Natural killer cell (primary cell): ENCODE measurements at regions not wholly inside any gene's neighbourhood (a gene's known extent, or its start where the extent isn't known, plus 50 kb on each side); places are given as distances from the start of the nearest gene placed in this dataset.

Experiments
- ATAC-seq, 3 donors: fragments of 150-1000 bp in 2 of 3; fragments of 200-7000 bp in 1 of 3; cut with Tn5 transposase; 1 replicate in 1 of 3; 2 replicates in 2 of 3; pipeline ENCODE4 v1.10.0; 2021; ENCODE audit warnings: mild to moderate bottlenecking in 2 of 3, moderate library complexity in 2 of 3
- DNase-seq, 2 donors: peaks; one replicate each; pipeline versions ENCODE4 v3.0.0 to v3.0.0-alpha.2; 2013 to 2021; ENCODE audit warnings: mixed read lengths in 1 of 2
- H3K27ac ChIP-seq: one replicate; pipeline ENCODE4 v1.5.1; 2013; ENCODE audit warnings: mild to moderate bottlenecking, low read length
- H3K27me3 ChIP-seq: one replicate; pipeline ENCODE4 v1.6.1; 2013; ENCODE audit warnings: low read length; ENCODE audit not compliant: control insufficient read depth, insufficient read depth
- H3K36me3 ChIP-seq: one replicate; pipeline ENCODE4 v1.6.1; 2013; ENCODE audit warnings: low read length; ENCODE audit not compliant: control insufficient read depth, insufficient read depth
- H3K4me1 ChIP-seq: one replicate; pipeline ENCODE4 v1.6.1; 2013; ENCODE audit warnings: low read length; ENCODE audit not compliant: control insufficient read depth, insufficient read depth
- H3K4me3 ChIP-seq: one replicate; pipeline ENCODE4 v1.5.1; 2013; ENCODE audit warnings: low read length
- H3K9me3 ChIP-seq: one replicate; pipeline ENCODE4 v1.6.1; 2013; ENCODE audit warnings: low read length; ENCODE audit not compliant: control insufficient read depth, insufficient read depth
- H3K27ac Mint-ChIP-seq, 2 donors: one replicate each; pipeline ENCODE4 v1.8.0; 2022; ENCODE audit warnings: mild to moderate bottlenecking in 2 of 2, mixed read lengths in 2 of 2, moderate library complexity in 1 of 2
- H3K27me3 Mint-ChIP-seq, 2 donors: one replicate each; pipeline ENCODE4 v1.8.0; 2022; ENCODE audit warnings: low read depth in 2 of 2, mixed read lengths in 2 of 2
- H3K36me3 Mint-ChIP-seq: one replicate; pipeline ENCODE4 v1.8.0; 2022; ENCODE audit warnings: mixed read lengths
- H3K4me1 Mint-ChIP-seq, 2 donors: one replicate each; pipeline ENCODE4 v1.8.0; 2022; ENCODE audit warnings: mixed read lengths in 2 of 2
- H3K4me3 Mint-ChIP-seq: one replicate; pipeline ENCODE4 v1.8.0; 2022; ENCODE audit warnings: mild to moderate bottlenecking, moderate library complexity, mixed read lengths
- H3K9me3 Mint-ChIP-seq, 2 donors: one replicate each; pipeline ENCODE4 v1.8.0; 2022; ENCODE audit warnings: mixed read lengths in 2 of 2
- WGBS: methylation state at CpG from one replicate; pipeline ENCODE4 v1.1.7; 2013; ENCODE audit warnings: missing lambda C conversion rate; ENCODE audit not compliant: insufficient coverage; 5-methylcytosine and 5-hydroxymethylcytosine counted together
- intact Hi-C: fragments of 100-400 bp; cut with micrococcal nuclease; formaldehyde crosslinking; loops from one replicate; pipeline ENCODE4 v1.14.2; 2022
- TF ChIP-seq, protein P1 (sequence below): fragments of 200-600 bp; IDR thresholded peaks from one replicate; pipeline ENCODE4 v1.8.0; 2022; ENCODE audit warnings: antibody characterized with exemption

DNA sequence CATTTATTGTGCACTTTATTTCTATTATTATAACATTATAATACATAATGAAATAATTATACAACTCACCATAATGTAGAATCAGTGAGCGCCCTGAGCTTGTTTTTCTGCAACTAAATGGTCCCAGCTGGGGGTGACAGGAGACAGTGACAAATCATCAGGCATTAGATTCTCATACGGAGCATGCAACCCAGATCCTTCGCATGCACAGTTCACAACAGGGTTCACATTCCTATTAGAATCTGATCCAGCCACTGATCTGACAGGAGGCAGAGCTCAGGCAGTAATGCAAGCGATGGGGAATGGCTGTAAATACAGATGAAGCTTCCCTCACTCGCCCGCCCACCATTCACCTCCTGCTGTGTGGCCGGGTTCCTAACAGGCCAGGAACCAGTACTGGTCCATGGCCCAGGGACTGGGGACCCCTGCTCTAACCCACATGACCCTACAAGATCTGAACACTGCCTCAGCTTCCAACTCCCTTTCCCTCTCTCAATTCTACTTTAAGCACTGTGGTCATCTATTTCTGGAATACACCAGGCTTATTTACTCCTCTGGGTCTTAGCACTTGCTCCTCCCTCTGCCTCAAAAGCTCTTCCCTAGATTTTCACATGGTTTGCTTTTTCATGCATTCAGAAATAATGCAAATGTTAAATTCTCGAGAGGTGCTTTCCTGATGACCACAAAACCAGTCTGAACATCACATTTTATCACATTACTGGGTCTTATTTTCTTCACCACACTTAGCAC is 166.8 kb upstream of the HCCS start:
- Histone ChIP-seq H3K4me1 (no peaks in the 10 kb centered on the region), H3K36me3 (no peaks in the 10 kb centered on the region), H3K27ac (no peak overlapping the region), H3K27me3 (no peaks in the 10 kb centered on the region), H3K4me3 (no peak overlapping the region), H3K9me3 (no peaks in the 10 kb centered on the region)
- Mint-ChIP-seq H3K27me3 (no peaks in the 10 kb centered on the region), H3K9me3 (peaks cover 8% of the 10 kb centered on the region in 2 donors), H3K4me3 (no peak overlapping the region), H3K27ac (no peak overlapping the region), H3K4me1 (no peaks in the 10 kb centered on the region), H3K36me3 (no peaks in the 10 kb centered on the region)
- ATAC-seq (no peak), DNase-seq (no peak)
- intact Hi-C loops: no loop called here
- TF ChIP-seq, protein P1, sequence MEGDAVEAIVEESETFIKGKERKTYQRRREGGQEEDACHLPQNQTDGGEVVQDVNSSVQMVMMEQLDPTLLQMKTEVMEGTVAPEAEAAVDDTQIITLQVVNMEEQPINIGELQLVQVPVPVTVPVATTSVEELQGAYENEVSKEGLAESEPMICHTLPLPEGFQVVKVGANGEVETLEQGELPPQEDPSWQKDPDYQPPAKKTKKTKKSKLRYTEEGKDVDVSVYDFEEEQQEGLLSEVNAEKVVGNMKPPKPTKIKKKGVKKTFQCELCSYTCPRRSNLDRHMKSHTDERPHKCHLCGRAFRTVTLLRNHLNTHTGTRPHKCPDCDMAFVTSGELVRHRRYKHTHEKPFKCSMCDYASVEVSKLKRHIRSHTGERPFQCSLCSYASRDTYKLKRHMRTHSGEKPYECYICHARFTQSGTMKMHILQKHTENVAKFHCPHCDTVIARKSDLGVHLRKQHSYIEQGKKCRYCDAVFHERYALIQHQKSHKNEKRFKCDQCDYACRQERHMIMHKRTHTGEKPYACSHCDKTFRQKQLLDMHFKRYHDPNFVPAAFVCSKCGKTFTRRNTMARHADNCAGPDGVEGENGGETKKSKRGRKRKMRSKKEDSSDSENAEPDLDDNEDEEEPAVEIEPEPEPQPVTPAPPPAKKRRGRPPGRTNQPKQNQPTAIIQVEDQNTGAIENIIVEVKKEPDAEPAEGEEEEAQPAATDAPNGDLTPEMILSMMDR: no peak
- 86% methylated on average over 7 of the region's 8 CpGs for WGBS

DNA sequence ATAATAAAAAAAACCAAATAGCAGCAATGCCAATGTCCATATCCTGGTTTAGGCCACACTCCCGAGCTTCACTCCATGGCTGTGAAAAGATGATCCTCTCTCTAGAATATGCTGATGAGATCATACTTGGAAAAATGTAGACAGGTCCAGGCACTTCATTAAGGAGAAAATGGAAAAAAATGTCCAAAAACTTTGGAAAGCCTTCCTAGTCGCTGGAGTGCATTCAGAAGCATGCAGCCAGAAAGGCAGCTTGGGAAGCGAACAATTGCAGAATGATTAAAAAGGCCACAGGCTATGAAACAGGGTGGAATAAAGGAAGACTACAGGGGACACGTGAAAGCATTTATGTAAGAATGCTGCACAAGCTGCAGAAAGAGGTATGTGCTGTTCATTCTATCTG is 165.6 kb upstream of the HCCS start:
- H3K36me3 Mint-ChIP-seq: no peaks in the 10 kb centered on the region
- no peak for DNase-seq
- Histone ChIP-seq H3K4me1 (no peaks in the 10 kb centered on the region), H3K9me3 (no peaks in the 10 kb centered on the region), H3K36me3 (no peaks in the 10 kb centered on the region), H3K27ac (no peak overlapping the region), H3K4me3 (no peak overlapping the region), H3K27me3 (no peaks in the 10 kb centered on the region)
- H3K27me3 Mint-ChIP-seq: no peaks in the 10 kb centered on the region
- H3K4me3 Mint-ChIP-seq: no peak overlapping the region
- TF ChIP-seq, protein P1: no peak
- H3K4me1 Mint-ChIP-seq: no peaks in the 10 kb centered on the region
- WGBS: 75% methylated on average over 4 of the region's 4 CpGs
- H3K9me3 Mint-ChIP-seq: peaks cover 13 to 15% of the 10 kb centered on the region in 2 donors
- no peak for ATAC-seq
- H3K27ac Mint-ChIP-seq: no peak overlapping the region
- intact Hi-C loops: no loop called here

DNA sequence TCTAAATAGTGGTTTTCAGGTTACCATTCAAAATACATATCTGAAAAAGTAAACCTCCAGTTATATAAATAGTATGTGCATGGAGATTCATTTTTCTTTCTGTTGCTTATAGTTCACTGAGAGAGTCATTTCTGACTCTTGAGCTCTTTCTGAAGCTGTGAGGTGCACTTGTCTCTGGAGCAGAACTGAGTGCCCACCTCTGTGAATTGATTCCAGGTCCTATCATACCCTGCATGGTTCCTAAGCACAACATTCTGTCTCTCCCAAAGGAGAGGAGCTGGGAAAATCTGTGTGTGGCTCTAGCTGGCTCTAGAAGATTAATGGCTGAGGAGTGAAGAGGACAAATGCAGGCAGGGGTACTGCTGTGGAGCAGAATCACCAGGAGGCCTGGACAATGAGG is 161.6 kb upstream of the HCCS start:
- no peak for ATAC-seq

More for the DNA sequence above, 161.6 kb upstream of the HCCS start:
- no peaks in the 10 kb centered on the region for H3K4me1 ChIP-seq
- intact Hi-C loops: no loop called here
- DNase-seq: no peak
- peaks cover 12% of the 10 kb centered on the region for H3K9me3 ChIP-seq
- H3K27me3 Mint-ChIP-seq: no peaks in the 10 kb centered on the region
- H3K36me3 ChIP-seq: no peaks in the 10 kb centered on the region
- H3K27me3 ChIP-seq: no peaks in the 10 kb centered on the region
- no peaks in the 10 kb centered on the region for H3K36me3 Mint-ChIP-seq
- H3K4me1 Mint-ChIP-seq: no peaks in the 10 kb centered on the region
- TF ChIP-seq, protein P1: no peak
- H3K27ac Mint-ChIP-seq: no peak overlapping the region
- no peak overlapping the region for H3K4me3 Mint-ChIP-seq
- peaks cover 13 to 21% of the 10 kb centered on the region in 2 donors for H3K9me3 Mint-ChIP-seq
- H3K4me3 ChIP-seq: no peak overlapping the region
- H3K27ac ChIP-seq: no peak overlapping the region
